ENCODE measurements at regions not wholly inside any gene's neighbourhood (a gene's known extent, or its start where the extent isn't known, plus 50 kb on each side); places are given as distances from the start of the nearest gene placed in this dataset.

DNA sequence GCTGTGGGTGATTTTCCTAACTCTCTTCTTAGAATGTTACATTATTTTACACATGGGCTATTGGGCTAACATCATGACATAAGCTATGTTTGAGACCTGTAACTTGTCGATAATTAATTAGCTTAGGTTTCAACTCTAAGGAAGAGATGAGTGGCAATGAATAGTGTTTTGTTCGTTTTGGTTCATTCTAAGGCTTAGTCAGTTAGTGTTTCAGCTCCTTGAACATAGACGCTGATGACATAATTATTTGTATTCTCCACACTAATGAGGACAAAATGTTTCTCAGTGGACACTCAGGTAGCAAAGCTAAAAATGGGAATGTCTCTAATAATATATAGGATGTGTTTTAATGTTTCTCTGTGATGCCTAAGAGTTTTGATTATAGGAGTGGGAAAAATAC is 401.9 kb downstream of the GATA3 start:
- H3K27me3 ChIP-seq (ENCODE audit: insufficient read depth, poor library complexity, severe bottlenecking): no peaks in the 10 kb centered on the region
- H3K27ac ChIP-seq (replicated peaks): no peak overlapping the region
- no peak overlapping the region for H3K4me3 ChIP-seq (replicated peaks; ENCODE audit: insufficient read depth, low read length)
- no peak for DNase-seq (ENCODE audit: low read depth in 1 of 2, low spot score in 1 of 2)
- TF ChIP-seq POLR2AphosphoS5 (IDR thresholded peaks at IDR 0.05; ENCODE audit: low read depth): no peak
- TF ChIP-seq GABPA (IDR thresholded peaks at IDR 0.05; ENCODE audit: low read depth): no peak
- no peak for TF ChIP-seq SPI1 (IDR thresholded peaks at IDR 0.05; ENCODE audit: borderline replicate concordance, low read depth)
- TF ChIP-seq, protein P1, sequence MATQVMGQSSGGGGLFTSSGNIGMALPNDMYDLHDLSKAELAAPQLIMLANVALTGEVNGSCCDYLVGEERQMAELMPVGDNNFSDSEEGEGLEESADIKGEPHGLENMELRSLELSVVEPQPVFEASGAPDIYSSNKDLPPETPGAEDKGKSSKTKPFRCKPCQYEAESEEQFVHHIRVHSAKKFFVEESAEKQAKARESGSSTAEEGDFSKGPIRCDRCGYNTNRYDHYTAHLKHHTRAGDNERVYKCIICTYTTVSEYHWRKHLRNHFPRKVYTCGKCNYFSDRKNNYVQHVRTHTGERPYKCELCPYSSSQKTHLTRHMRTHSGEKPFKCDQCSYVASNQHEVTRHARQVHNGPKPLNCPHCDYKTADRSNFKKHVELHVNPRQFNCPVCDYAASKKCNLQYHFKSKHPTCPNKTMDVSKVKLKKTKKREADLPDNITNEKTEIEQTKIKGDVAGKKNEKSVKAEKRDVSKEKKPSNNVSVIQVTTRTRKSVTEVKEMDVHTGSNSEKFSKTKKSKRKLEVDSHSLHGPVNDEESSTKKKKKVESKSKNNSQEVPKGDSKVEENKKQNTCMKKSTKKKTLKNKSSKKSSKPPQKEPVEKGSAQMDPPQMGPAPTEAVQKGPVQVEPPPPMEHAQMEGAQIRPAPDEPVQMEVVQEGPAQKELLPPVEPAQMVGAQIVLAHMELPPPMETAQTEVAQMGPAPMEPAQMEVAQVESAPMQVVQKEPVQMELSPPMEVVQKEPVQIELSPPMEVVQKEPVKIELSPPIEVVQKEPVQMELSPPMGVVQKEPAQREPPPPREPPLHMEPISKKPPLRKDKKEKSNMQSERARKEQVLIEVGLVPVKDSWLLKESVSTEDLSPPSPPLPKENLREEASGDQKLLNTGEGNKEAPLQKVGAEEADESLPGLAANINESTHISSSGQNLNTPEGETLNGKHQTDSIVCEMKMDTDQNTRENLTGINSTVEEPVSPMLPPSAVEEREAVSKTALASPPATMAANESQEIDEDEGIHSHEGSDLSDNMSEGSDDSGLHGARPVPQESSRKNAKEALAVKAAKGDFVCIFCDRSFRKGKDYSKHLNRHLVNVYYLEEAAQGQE (IDR thresholded peaks at IDR 0.05; ENCODE audit: insufficient replicate concordance, low read depth): no peak
- TF ChIP-seq, protein P2, sequence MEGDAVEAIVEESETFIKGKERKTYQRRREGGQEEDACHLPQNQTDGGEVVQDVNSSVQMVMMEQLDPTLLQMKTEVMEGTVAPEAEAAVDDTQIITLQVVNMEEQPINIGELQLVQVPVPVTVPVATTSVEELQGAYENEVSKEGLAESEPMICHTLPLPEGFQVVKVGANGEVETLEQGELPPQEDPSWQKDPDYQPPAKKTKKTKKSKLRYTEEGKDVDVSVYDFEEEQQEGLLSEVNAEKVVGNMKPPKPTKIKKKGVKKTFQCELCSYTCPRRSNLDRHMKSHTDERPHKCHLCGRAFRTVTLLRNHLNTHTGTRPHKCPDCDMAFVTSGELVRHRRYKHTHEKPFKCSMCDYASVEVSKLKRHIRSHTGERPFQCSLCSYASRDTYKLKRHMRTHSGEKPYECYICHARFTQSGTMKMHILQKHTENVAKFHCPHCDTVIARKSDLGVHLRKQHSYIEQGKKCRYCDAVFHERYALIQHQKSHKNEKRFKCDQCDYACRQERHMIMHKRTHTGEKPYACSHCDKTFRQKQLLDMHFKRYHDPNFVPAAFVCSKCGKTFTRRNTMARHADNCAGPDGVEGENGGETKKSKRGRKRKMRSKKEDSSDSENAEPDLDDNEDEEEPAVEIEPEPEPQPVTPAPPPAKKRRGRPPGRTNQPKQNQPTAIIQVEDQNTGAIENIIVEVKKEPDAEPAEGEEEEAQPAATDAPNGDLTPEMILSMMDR (IDR thresholded peaks at IDR 0.05; ENCODE audit: insufficient read depth, low read length): no peak

DNA sequence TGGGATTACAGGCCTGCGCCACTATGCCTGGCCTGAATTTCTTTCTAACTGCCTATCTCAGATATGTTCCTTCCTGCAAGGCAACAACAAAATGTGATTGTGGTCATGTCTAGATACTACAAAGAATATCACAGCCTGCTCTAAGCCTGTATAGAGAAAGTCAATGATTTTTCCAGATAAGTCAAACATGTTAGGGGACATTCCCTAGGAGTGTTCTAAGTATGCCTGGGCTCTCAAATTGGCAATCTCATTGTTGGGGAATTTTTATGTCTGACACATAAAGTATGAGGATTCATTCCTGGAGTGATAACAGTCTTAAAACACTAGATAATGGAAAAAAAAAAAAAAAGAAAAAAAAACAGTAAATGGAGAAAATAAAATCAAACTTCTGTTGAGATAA is 406.1 kb downstream of the GATA3 start:
- no peak overlapping the region for H3K4me3 ChIP-seq (replicated peaks; ENCODE audit: insufficient read depth, low read length)
- no peak for DNase-seq (ENCODE audit: low read depth in 1 of 2, low spot score in 1 of 2)
- H3K27ac ChIP-seq (replicated peaks): no peak overlapping the region
- H3K27me3 ChIP-seq (ENCODE audit: insufficient read depth, poor library complexity, severe bottlenecking): no peaks in the 10 kb centered on the region
- TF ChIP-seq, protein P1 (IDR thresholded peaks at IDR 0.05; ENCODE audit: insufficient replicate concordance, low read depth): no peak
- TF ChIP-seq, protein P2 (IDR thresholded peaks at IDR 0.05; ENCODE audit: insufficient read depth, low read length): no peak
- TF ChIP-seq SPI1 (IDR thresholded peaks at IDR 0.05; ENCODE audit: borderline replicate concordance, low read depth) (no peak), GABPA (IDR thresholded peaks at IDR 0.05; ENCODE audit: low read depth) (no peak), POLR2AphosphoS5 (IDR thresholded peaks at IDR 0.05; ENCODE audit: low read depth) (no peak)

DNA sequence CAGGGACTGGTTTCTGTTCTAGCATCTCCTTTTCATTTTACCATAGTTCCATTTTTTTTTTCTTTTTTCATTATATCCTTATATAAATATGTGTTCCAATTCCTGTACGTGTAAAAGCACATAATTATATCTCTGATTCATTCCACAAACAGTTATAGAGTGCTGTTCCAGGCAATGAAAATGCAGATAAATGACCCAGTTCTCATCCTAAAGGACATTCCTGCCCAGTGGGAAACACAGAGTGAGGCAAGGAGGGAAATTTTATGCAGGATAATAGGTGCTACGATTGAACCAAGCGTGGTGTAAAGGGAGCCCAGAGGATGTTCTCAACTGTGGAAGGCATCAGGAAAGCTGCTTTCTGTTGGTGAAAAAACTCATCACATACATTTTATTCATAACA is 408.1 kb downstream of the GATA3 start:
- Histone ChIP-seq H3K4me3 (replicated peaks; ENCODE audit: insufficient read depth, low read length) (no peak overlapping the region), H3K27ac (replicated peaks) (no peak overlapping the region), H3K27me3 (ENCODE audit: insufficient read depth, poor library complexity, severe bottlenecking) (no peaks in the 10 kb centered on the region)
- no peak for TF ChIP-seq GABPA (IDR thresholded peaks at IDR 0.05; ENCODE audit: low read depth)
- TF ChIP-seq, protein P1 (IDR thresholded peaks at IDR 0.05; ENCODE audit: insufficient replicate concordance, low read depth): no peak
- TF ChIP-seq, protein P2 (IDR thresholded peaks at IDR 0.05; ENCODE audit: insufficient read depth, low read length): no peak
- no peak for TF ChIP-seq POLR2AphosphoS5 (IDR thresholded peaks at IDR 0.05; ENCODE audit: low read depth)
- no peak for TF ChIP-seq SPI1 (IDR thresholded peaks at IDR 0.05; ENCODE audit: borderline replicate concordance, low read depth)
- DNase-seq (ENCODE audit: low read depth in 1 of 2, low spot score in 1 of 2): no peak

All from HL-60 (cell line).